ENCODE measurements at regions not wholly inside any gene's neighbourhood (a gene's known extent, or its start where the extent isn't known, plus 50 kb on each side); places are given as distances from the start of the nearest gene placed in this dataset.

DNA sequence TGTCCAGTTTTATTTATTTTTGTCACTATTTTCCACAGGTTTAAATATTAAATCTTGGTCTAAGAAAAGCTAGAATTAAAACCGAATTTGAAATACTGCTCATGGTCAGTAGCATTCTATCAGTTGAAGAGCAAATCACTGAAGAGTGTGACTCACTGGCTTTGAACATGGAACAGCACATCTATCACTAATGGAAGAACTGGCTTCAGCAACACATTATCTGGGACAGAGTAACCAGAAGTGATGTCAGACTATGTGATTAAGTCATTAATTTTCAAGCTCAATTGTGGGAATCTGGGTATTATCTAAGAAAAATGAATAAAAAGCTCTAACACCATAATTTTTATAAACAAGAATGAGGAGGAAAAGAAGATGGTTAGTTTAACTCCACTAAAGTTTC lies 527.5 kb downstream of the TMTC2 start:
- no peak for DNase-seq

DNA sequence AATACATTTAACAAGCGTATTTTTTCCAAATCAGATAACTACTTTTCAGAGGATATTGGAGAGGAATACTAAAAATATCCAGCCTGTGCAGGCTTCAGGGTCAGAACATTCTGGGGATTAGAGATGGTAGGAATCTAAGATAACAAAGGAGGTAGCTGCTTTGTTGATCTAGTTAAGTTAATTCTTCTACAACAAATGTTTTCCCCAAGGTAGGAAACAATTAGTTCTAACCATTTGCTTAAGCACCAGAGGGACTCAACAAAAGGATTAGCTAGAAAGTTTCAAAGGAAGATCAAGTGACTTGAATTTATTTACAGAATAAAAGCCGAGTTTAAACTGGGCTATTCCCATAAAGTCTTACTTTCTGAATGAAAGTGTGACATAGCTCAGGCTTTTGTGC lies 524.2 kb downstream of the TMTC2 start:
- DNase-seq = no peak

DNA sequence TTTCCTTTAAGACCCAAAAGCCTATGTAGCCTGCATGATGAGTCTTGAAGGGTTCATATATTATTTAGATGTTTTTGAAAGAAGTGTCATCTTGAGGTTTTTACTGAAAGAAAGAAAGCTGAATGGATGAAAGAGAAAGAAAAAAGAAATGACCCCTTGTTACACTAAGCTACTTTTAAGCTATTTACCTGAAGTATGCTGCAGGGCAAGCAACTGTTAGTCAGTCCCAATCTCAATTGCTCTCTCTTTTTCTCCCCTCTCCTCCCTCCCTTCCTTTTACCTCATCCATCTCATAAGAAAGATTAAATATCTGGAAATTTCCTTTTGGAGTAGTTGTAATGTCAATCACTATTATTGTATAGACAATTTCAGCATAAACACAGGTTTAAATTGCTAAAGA lies 512.4 kb downstream of the TMTC2 start:
- DNase-seq = no peak

DNA sequence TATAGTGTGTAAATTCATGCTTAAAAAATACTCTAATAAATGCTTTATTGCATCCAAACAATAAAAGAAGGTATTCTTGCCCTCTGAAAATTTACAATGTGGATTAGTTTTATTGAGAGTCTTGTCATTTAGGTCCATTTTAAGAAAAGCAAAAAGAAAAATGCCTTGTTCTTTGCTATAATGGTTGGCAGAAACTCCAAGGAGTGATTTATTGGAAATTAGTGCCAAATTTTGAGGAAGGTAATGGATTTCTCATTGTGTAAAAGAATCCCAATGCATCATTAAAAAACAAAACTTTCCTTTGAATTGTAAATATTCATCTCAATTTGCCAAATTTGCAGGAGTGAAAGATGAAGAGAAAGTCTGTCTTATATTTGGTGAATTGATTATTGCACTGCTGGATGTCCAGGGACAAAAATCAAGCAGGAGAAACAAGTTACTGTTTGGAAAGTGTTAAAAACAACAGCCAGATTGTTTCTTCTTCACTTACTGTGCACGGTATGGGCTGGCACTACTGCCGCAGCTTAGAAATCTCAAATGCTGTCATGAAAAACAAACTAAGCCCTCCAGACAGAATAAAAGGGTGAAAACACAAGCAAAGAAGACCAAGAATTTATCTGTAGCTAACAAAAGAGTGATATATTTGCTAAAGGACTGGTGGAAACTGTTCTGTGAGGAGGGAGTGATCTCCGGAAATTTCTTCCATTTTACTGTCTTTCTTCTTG lies 511.7 kb downstream of the TMTC2 start:
- no peak for DNase-seq

DNA sequence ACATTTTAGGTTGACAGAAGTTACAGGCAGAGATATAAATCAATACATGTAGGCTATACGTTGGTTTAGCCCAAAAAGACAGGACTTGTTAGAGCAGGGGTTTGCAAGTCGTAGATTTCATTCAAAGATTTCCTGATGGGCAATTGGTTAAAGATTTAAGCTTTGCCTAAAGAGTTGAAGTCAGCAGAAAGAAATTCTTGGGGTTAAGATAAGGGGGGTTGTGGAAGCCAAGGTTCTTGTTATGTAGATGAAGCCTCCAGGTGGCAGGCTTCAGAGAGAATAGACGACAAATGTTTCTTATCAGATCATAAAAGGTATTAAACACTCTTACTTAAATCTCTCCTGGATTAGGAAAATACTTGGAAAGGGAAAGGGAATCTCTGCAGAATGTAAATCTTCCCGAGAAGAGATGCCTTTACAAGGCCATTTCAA lies 510.8 kb downstream of the TMTC2 start:
- no peak for DNase-seq

DNA sequence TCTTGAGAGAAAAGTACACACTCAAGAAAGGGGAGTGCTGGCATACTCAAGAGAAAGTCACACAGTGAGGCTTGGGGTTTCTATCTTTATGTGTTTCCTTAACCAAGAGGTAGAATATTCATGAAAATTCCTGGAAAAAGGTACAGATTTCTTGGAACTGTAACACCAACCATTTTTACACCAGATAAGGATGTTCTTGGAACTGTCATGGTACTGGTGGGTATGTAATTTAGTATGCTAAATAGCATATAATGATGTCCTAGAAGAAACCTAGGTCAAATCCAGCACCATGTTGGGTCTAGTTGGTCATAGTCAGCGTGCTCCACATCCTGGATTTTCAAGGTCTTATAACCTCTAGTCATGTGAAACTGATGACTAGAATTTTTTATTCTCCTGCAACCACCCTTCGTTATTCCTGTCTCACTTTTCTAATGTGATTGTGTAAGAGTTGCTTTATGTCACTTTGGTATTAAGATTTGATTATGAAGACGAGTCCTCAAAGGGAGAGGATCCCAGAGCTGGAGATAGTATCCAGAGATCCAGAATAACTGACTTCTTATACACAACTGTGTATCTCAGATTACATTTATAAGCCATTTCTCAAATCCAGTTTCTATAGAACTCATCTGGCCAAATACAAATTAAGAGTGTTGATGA lies 510.1 kb downstream of the TMTC2 start:
- DNase-seq = no peak

DNA sequence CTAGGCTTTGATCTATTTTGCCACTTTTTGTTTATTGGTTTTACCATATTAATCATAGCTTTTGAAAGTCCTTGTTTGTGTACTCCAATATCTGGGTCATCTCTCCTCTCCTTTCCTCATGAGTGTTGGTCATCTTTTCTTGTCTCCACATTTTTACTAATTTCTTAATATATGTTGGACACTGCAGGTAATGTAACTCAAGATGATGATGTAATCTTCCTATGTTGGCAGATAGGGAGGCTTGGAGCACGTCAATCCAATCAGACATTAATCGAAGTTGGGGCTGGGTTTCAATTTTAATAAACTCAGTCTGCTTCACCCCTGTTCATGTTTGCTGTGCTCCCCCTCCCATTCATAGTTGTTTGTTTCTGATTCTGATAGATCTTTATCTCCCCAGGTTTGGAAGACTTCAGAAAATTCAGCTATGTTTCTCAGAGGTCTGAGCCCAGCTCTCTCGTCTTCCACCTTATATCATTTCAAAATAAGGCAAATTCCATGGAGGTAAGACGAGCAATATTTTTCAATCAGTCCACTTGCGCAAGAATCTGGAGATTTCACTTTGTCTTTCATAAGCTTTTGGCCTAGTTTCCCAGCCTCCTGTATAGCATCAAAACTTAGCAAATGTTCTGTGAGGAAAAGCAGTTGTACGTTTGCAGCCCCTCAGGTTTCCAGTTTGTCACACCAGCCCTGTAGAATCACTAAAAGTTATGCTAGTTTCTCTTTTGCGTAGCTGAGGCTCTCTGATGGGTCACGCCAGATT lies 504.1 kb downstream of the TMTC2 start:
- no peak for DNase-seq

DNA sequence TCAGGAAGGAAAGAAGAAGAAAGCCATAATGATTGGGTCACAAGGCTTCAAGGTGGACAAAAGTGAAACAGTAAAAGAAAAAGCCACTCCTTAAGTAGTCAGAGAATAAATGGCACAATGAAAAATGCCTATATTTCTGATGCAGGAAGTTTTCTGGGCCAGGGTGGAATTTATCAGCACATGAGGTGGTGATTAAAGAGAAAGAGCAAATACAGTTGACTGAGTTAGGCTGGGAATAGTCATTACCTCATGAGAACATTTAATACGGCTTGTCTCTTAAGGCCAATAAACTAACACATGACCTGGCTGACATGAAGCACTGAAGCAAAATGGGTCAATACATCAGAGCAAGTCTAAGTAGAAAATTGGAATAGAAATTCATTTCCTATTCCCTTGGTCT lies 499.7 kb downstream of the TMTC2 start:
- DNase-seq = no peak

DNA sequence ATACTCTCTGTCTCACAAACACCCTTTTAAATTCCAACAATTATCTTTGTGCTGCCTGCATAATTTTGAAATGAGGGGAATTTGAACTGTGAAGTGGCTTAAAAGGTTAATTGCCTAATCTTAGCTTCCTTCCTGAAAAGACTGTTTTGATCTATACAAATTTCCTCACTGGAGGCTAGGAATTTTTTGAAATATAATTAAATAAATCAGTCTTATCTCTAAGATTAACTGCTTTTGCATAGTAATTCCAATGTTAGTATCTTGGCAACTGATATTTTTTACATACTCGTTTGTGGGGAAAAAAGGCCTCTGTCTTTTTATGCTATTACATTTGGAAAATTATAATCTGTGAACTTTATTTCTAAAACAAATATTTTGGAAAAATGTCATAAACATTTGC lies 498.5 kb downstream of the TMTC2 start:
- DNase-seq = no peak

All from right kidney (tissue), 1 donor.